AG20443 (cell line): ENCODE measurements at regions not wholly inside any gene's neighbourhood (a gene's known extent, or its start where the extent isn't known, plus 50 kb on each side); places are given as distances from the start of the nearest gene placed in this dataset.

Experiments used
- DNase-seq: peaks from one replicate; pipeline ENCODE4 v3.0.0; 2012; ENCODE audit warnings: low spot score, mixed read lengths

- no peak for DNase-seq
These were observed 61.6 kb downstream of the CCR1 start for GRCh38 chr3:46146548-46146947.

- no peak for DNase-seq
These were observed 62.1 kb downstream of the CCR1 start for GRCh38 chr3:46146021-46146420.

- DNase-seq = no peak
These were observed 63.0 kb downstream of the CCR1 start for GRCh38 chr3:46145147-46145546.

- no peak for DNase-seq
These were observed 64.1 kb downstream of the CCR1 start for GRCh38 chr3:46143951-46144473.

GRCh38 chr3:46141813-46142212, 66.3 kb downstream of the CCR1 start:
- no peak for DNase-seq

- DNase-seq = no peak
These were observed 69.5 kb downstream of the CCR1 start for GRCh38 chr3:46138581-46138980.

GRCh38 chr3:46135475-46135874, 72.6 kb downstream of the CCR1 start:
- peak; percentile 48 for DNase-seq

GRCh38 chr3:46133285-46133684, 74.8 kb downstream of the CCR1 start:
- no peak for DNase-seq

- no peak for DNase-seq
These were observed 75.5 kb downstream of the CCR1 start for GRCh38 chr3:46132565-46132964.

- no peak for DNase-seq
These were observed 76.1 kb downstream of the CCR1 start for GRCh38 chr3:46131884-46132450.

- no peak for DNase-seq
These were observed 77.3 kb downstream of the CCR1 start for GRCh38 chr3:46130631-46131310.

- no peak for DNase-seq
These were observed 78.4 kb downstream of the CCR1 start for GRCh38 chr3:46129588-46130272.

GRCh38 chr3:46127503-46127902, 80.6 kb downstream of the CCR1 start:
- DNase-seq = peak; percentile 66

GRCh38 chr3:46124216-46125177, 83.6 kb downstream of the CCR1 start:
- no peak for DNase-seq

- no peak for DNase-seq
These were observed 84.5 kb downstream of the CCR1 start for GRCh38 chr3:46123646-46124045.

- DNase-seq = no peak
These were observed 86.0 kb downstream of the CCR1 start for GRCh38 chr3:46122091-46122490.

GRCh38 chr3:46120983-46121382, 87.1 kb downstream of the CCR1 start:
- no peak for DNase-seq

GRCh38 chr3:46119709-46120498, 88.2 kb downstream of the CCR1 start:
- DNase-seq = no peak

- DNase-seq = no peak
These were observed 88.9 kb downstream of the CCR1 start for GRCh38 chr3:46119253-46119652.

- no peak for DNase-seq
These were observed 89.7 kb upstream of the XCR1 start for GRCh38 chr3:46116996-46117395.

- DNase-seq = peak; percentile 54
These were observed 87.2 kb upstream of the XCR1 start for GRCh38 chr3:46114323-46114988.
